Fibroblast of skin of back (primary cell): ENCODE measurements at regions not wholly inside any gene's neighbourhood (a gene's known extent, or its start where the extent isn't known, plus 50 kb on each side); places are given as distances from the start of the nearest gene placed in this dataset.

Experiments used
- DNase-seq: peaks from one replicate; pipeline ENCODE4 v3.0.0-alpha.2; 2013

DNA sequence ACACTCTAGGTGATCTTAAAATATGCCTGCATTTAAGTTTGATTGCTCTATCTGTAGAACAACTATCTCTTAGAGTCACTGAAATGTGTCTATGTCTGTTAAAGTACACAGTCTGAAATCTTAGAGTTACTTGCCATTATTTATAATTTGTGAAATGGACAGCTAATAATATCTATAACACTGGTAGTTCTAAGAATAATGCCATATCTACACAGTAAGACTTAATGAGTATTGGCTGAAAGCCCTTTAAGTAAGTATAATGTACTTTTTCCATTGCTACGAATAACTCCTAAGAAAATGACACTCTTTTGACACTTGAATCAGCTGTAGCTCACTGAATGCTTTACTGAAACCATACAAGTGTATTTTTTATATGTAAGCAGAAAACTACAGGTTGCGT is 567.4 kb upstream of the PCDH15 start:
- no peak for DNase-seq

DNA sequence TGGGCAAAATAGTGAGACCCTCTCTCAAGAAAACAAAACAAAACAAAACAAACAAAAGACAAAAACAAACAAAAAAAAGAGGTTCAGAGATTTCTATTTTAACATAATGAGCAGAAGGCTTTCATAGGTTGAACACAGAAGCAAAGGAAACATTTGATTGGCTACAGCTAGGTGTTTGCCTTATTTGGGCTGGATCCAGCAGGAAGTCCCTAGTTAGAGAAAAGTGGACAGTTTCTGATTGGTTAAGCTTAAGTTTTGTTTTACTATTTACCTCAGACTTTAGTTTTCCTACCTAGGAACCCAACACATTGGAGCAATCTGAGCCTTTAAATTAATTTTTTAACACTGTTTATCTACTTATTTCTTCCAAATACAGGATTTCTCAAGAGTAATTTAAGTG is 566.5 kb upstream of the PCDH15 start:
- DNase-seq = no peak

DNA sequence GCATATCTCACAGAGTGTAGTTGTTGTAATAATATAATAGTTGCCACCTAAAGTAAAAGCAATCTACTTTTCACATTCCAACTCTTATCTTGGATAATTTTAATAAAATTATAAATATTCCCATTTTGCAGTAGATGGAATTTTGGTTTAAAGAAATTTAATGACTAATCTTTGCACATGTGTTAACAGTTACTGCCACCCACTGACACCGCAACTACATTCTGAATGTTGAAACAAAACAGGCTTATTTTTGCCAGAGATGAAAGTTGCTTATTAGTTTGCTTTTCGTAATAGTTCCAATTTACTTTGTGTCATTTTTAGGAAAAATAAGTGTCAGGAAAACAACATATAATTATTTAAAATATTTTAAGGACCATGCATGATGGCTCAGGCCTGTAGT is 557.5 kb upstream of the PCDH15 start:
- DNase-seq = peak; percentile 20

DNA sequence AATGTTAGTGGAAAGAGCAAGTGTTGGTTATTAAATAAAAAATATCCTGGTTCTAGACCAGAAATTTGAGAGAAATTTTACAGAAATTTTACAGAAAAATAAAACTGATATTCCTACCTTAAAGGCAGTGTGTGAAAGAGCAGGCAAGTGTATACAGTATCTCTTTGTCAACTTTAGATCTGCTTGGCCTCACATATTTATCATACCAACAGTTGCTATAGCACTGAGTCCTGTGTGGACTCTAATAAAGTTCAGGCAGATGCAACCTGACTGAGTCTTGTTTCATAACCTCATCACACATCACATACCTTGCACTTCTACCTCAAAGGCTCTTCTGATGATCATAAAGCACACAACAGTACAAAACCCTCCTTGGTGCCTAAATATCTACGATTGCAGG is 552.4 kb upstream of the PCDH15 start:
- no peak for DNase-seq

- DNase-seq = no peak
Observed at GRCh38 chr10:55351431-55351830, 550.4 kb upstream of the PCDH15 start.

GRCh38 chr10:55348534-55348933 is 547.5 kb upstream of the PCDH15 start:
- DNase-seq = no peak

GRCh38 chr10:55330486-55330885 is 529.5 kb upstream of the PCDH15 start:
- DNase-seq = no peak

DNA sequence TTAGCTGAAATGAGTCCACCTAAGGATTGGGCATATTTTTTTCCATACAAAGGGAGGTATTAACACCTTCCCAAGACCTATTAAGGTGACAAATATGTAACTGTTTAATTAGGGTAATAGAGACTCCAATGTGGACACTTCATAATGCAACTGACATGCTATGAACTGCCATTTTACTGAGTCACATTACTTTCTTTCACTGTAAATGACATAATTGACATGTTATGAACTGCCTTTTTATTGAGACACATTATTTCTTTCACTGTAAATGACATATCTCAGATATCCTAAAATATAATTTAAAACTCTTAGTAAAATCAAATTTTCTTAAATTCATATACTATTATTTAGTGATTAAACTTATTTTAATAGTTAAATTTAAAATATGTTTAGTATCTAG is 528.8 kb upstream of the PCDH15 start:
- no peak for DNase-seq

- no peak for DNase-seq
Observed at GRCh38 chr10:55320187-55320700, 519.2 kb upstream of the PCDH15 start.

DNA sequence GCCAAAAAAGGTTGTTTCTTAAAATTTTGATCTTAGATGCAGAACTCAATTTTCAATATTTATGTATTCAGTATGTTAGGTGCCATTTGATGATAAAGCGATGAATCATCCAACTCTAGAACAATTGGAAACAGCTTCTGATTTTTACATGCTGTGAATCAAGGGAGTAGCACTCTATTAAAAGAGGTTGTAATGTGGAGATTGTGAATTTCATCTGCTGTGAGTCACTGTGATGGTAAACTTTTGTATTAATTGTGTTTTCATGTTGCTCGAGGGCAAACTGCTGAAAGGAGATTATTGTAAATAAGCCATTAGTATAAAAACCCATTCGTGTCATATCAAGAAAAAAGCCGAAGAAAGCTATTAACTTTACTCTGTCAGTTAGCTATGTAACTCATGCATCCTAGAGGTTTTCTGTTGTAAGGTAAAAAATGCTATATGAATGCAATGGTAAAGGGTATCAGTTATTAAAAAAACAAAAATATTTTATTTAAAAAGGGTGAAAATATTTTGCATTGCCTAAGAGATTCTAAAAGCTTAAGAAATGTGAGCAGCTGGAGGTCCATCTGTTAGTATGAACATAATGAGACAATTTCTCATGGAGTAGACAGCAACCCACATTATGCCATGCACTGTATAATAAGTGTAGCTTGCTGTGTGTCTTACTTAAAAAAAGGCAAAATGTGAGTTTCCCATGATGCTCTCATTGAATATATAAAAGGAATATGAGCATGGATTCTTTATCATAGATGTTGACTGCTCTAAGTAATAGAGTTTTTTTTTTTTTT is 511.0 kb upstream of the PCDH15 start:
- DNase-seq = peak; percentile 14

- no peak for DNase-seq
Observed at GRCh38 chr10:55310143-55310542, 509.1 kb upstream of the PCDH15 start.

DNA sequence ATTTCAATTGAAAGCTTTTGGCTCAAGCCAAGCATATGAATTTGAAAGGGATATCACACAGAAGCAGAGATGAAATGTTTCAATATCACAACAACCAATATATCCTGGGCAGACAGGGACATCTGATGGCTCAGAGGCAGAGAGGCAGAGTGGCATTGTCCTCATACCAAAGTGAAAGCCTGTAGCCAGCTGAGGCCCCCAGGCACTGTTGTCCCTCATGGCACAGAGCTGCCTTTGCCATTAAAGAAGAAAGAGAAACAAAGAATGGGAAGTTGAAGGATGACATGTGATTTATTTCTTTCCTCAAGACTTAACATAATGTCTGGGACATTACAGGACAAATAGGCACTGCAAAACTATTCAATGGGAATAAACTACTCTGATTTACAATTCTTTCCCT is 504.3 kb upstream of the PCDH15 start:
- no peak for DNase-seq

DNA sequence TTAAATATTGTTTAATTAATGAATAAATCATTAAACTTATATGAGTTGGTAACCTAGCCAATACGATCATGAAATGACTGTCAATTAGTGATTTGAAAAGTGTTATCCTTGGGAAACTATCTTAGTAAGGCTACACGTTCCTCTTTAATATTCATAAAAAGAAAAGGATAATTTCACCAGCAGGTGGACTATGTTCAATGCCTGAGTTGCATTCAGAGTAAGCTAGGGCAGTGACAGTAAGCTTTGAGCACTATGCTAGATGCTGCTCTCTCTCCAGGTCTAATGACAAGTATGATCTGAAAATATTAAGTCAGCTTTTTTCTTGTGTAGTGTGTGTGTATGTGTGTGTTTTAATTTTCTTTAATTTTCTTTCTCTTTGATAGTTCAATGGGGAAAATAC is 486.3 kb upstream of the PCDH15 start:
- DNase-seq = peak; percentile 3

DNA sequence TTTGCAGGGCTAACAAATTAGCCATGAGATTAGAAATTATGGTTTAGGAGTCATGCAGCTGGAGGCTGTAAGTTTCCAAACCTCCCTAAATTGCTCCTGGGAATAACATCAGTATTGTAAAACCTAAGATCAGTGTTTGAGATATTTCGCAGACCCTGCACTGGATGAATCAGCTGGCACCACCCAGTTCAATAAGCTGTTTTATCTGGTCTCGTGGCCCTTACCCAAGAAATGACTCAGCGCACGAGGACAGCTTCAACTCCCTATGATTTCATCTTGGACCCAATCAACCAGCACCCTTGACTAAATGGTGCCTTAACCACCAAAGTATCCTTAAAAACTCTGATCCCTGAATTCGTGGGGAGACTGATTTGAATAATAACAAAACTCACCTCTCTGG is 482.0 kb upstream of the PCDH15 start:
- DNase-seq = peak; percentile 11

DNA sequence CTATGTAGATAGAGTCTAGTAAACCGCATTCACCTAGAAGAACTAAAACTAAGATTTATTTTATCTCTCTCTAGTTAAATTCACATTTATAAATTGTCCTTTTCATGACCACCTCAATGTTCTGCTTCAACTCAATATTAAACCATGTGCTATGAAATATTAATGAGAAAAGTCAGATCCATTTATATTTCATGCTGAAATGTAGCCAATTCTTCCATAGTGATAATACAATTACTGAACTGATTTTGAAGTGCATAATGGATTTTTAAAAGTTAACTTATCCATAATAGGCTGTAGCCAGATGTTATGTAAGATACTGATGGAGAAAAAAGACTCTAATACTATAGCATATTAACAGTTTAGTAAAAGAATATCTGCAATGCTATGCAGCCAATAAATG is 479.7 kb upstream of the PCDH15 start:
- no peak for DNase-seq

- DNase-seq = no peak
Observed at GRCh38 chr10:55277549-55277948, 476.5 kb upstream of the PCDH15 start.

GRCh38 chr10:55274367-55274766 is 473.3 kb upstream of the PCDH15 start:
- no peak for DNase-seq

DNA sequence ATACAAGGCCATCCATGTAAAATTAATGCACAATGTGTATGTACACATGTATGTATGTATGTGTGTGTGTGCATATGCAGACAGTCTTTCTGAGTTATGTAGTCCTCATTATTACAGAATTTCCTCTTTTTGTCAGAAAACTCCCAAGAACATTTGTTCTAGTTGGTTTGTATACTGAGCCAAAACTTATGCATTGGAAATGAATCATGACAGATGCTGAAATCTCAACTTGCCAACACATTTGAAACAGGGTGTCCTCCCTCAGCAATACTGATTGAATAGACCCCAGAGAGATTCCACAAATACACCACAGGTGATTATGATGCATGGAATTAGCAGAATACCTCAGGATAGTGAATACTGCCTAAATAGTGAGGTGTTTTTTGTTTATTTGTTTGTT is 472.9 kb upstream of the PCDH15 start:
- no peak for DNase-seq

DNA sequence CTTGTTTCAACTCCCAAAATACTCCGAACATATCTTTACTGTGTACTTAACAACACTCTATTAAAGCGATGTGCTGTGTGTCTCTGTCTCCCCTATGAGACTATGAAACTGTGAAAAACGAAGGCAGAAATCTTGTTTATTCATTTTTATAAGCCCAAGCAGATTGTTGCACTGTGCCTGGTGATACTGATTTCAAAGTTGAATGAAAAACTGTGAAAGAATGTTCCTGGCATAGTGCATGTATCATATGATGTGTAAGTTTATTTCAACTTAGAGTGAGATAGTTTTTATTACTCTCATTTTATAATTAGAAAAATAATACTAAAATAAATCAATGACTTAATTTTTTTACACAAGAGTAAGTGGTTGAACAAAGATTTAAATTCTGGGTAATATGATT is 471.9 kb upstream of the PCDH15 start:
- no peak for DNase-seq

- DNase-seq = no peak
Observed at GRCh38 chr10:55266797-55267196, 465.8 kb upstream of the PCDH15 start.

DNA sequence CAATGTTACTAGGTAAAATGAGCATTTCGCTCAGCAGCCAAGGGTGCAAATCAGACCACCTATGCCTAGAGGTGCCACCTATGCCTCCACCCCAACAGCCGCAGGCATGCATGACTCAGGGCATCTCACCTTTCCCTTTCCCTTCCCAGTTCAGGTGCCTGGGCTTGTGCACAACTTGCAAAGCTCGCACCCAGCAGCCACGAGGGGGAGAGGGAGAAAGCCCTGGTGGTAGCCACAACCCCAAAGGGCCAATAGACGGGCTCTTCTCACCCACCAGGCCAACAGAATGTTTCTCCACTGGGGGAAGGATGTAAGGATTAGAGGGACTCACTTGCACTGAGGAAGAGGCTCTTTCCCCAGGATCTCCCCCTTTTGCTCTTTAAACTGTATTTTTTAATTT is 462.3 kb upstream of the PCDH15 start:
- DNase-seq = no peak

GRCh38 chr10:55242544-55242943 is 441.5 kb upstream of the PCDH15 start:
- no peak for DNase-seq

DNA sequence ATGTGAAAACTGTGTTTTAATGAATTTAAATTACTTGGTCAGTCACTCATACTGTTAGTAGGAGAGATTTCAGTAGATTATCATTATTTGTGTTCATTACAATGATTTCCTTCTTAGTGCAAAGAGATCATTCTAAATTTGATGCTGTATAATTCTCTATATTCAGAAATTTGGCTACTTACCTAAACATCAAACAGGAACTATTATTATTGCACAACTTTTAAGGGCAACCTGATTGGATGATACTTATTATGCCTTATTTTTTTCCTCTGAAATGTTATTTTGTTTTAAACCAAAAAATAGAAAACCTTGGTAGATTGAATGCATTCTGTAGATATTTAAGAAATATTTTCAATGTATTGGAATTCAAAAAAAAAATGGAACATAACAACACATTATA is 436.4 kb upstream of the PCDH15 start:
- DNase-seq = no peak

- DNase-seq = no peak
Observed at GRCh38 chr10:55233505-55233904, 432.5 kb upstream of the PCDH15 start.

GRCh38 chr10:55233090-55233489 is 432.1 kb upstream of the PCDH15 start:
- no peak for DNase-seq
